Endothelial cell of umbilical vein (primary cell): ENCODE measurements at regions not wholly inside any gene's neighbourhood (a gene's known extent, or its start where the extent isn't known, plus 50 kb on each side); places are given as distances from the start of the nearest gene placed in this dataset.

Experiments used
- BruUV-seq: library from RNA; stranded (reverse); fragments of 400-500 nt; replicated peaks from 2 replicates; lab custom pipeline; 2021; lab: Mats Ljungman, UMichigan
- CTCF ChIA-PET: fragments of 300-600, 350-600 bp; sonication (Branson Sonifier 250); formaldehyde crosslinking; loops from one replicate; lab custom pipeline; 2021; ENCODE audit warnings: antibody characterized with exemption, inconsistent platforms; lab: Charles Lee
- POLR2A ChIA-PET: fragments of 300-600, 350-600 bp; sonication (Branson Sonifier 250); formaldehyde crosslinking; loops from one replicate; lab custom pipeline; 2021; ENCODE audit warnings: antibody characterized with exemption, inconsistent platforms; lab: Charles Lee
- DNase-seq: peaks from one replicate; pipeline ENCODE4 v3.0.0-alpha.2; 2011; ENCODE audit warnings: low read depth, low spot score
- FAIRE-seq: peaks from 2 replicates; lab custom pipeline; 2011; peaks lifted over from hg19 to GRCh38; lab: Jason Lieb, UNC
- H2AFZ ChIP-seq: 2 replicates; pipeline ENCODE4 v1.6.0; 2012; ENCODE audit warnings: low read depth, low read length, control low read depth, inconsistent platforms
- H3K27ac ChIP-seq: 2 replicates; pipeline ENCODE4 v1.5.1; 2011; ENCODE audit warnings: low read depth, mild to moderate bottlenecking, control low read depth, low read length, moderate library complexity; ENCODE audit not compliant: insufficient read depth
- H3K27me3 ChIP-seq, 2 experiments: 2 replicates each; pipeline versions ENCODE4 v1.6.0 to v1.6.1; 2011; ENCODE audit warnings: low read length in 2 of 2, mixed read lengths in 1 of 2; ENCODE audit not compliant: control insufficient read depth in 2 of 2, insufficient read depth in 2 of 2
- H3K36me3 ChIP-seq, 2 experiments: 2 replicates in 1 of 2; 3 replicates in 1 of 2; pipeline ENCODE4 v1.5.1; 2011; ENCODE audit warnings: low read length in 2 of 2, mild to moderate bottlenecking in 1 of 2, moderate library complexity in 1 of 2; ENCODE audit not compliant: control insufficient read depth in 2 of 2, insufficient read depth in 2 of 2; ENCODE audit errors: extremely low read depth in 1 of 2
- H3K4me1 ChIP-seq: 3 replicates; pipeline ENCODE4 v1.5.1; 2011; ENCODE audit warnings: mild to moderate bottlenecking, low read length; ENCODE audit not compliant: control insufficient read depth, insufficient read depth; ENCODE audit errors: extremely low read depth
- H3K4me2 ChIP-seq: 2 replicates; pipeline ENCODE4 v1.6.1; 2011; ENCODE audit warnings: low read length, control low read depth, mixed read lengths; ENCODE audit not compliant: insufficient read depth
- H3K4me3 ChIP-seq, 3 experiments: fragments of 200-600 bp in 1 of 3; sonication (generic), shearing (Covaris generic) in 1 of 3; replicated peaks in 1 of 3; 2 replicates each; pipeline ENCODE4 v1.5.1; 2011 to 2016; ENCODE audit warnings: control low read depth in 3 of 3, low read length in 3 of 3, mild to moderate bottlenecking in 2 of 3, inconsistent platforms in 1 of 3, low read depth in 1 of 3, moderate library complexity in 1 of 3; ENCODE audit not compliant: insufficient read depth in 1 of 3
- H3K79me2 ChIP-seq: 2 replicates; pipeline ENCODE4 v1.6.0; 2012; ENCODE audit warnings: low read length, inconsistent platforms; ENCODE audit not compliant: control insufficient read depth, insufficient read depth
- H3K9ac ChIP-seq: replicated peaks from 2 replicates; pipeline ENCODE3; 2011; ENCODE audit warnings: low read length, control low read depth; ENCODE audit not compliant: insufficient read depth; ENCODE audit errors: extremely low read depth
- H3K9me1 ChIP-seq: replicated peaks from 3 replicates; pipeline ENCODE4 v1.6.0; 2011; ENCODE audit warnings: mild to moderate bottlenecking, low read length; ENCODE audit not compliant: control insufficient read depth, insufficient read depth; ENCODE audit errors: extremely low read depth
- H3K9me3 ChIP-seq: replicated peaks from 2 replicates; pipeline ENCODE4 v1.5.1; 2012; ENCODE audit warnings: low read length, inconsistent platforms; ENCODE audit not compliant: control insufficient read depth, insufficient read depth
- H4K20me1 ChIP-seq: replicated peaks from 2 replicates; pipeline ENCODE3; 2011; ENCODE audit warnings: mild to moderate bottlenecking, low read length; ENCODE audit not compliant: control insufficient read depth, insufficient read depth; ENCODE audit errors: extremely low read depth
- CTCF ChIP-seq, 2 donors: IDR thresholded peaks; 1 replicate in 1 of 2; 2 replicates in 1 of 2; pipeline ENCODE4 v1.5.1; 2011; ENCODE audit warnings: low read length in 2 of 2, mild to moderate bottlenecking in 2 of 2, moderate library complexity in 2 of 2, control low read depth in 1 of 2, inconsistent platforms in 1 of 2, low read depth in 1 of 2; ENCODE audit not compliant: insufficient read depth in 1 of 2; ENCODE audit errors: extremely low read depth in 1 of 2
- EZH2 ChIP-seq: IDR thresholded peaks from 2 replicates; pipeline ENCODE4 v1.6.1; 2012; ENCODE audit warnings: borderline replicate concordance, low read depth, mild to moderate bottlenecking, moderate library complexity, low read length, inconsistent platforms; ENCODE audit not compliant: severe bottlenecking
- FOS ChIP-seq: IDR thresholded peaks from 2 replicates; pipeline ENCODE4 v1.6.1; 2011; ENCODE audit warnings: mild to moderate bottlenecking, low read length, moderate library complexity, borderline replicate concordance; ENCODE audit not compliant: insufficient read depth
- GATA2 ChIP-seq: IDR thresholded peaks from 2 replicates; pipeline ENCODE4 v1.7.0; 2011; ENCODE audit warnings: low read depth, mild to moderate bottlenecking, moderate library complexity, mixed read lengths, low read length; ENCODE audit not compliant: insufficient read length, insufficient read depth
- JUN ChIP-seq: IDR thresholded peaks from 2 replicates; pipeline ENCODE4 v1.6.1; 2011; ENCODE audit warnings: borderline replicate concordance, low read depth; ENCODE audit not compliant: insufficient read length, insufficient read depth
- MAX ChIP-seq: IDR thresholded peaks from 2 replicates; pipeline ENCODE4 v1.6.1; 2011; ENCODE audit not compliant: insufficient read depth, insufficient read length
- MYC ChIP-seq: IDR thresholded peaks from one replicate; pipeline ENCODE4 v1.6.1; 2011; ENCODE audit warnings: mild to moderate bottlenecking, low read depth, low read length
- POLR2A ChIP-seq: IDR thresholded peaks from 2 replicates; pipeline ENCODE4 v1.6.1; 2012; ENCODE audit warnings: low read depth, mild to moderate bottlenecking, control low read depth, low read length
- POLR2AphosphoS5 ChIP-seq: IDR thresholded peaks from 2 replicates; pipeline ENCODE4 v1.6.1; 2012; ENCODE audit warnings: low read depth, mild to moderate bottlenecking, control low read depth, low read length, moderate library complexity; ENCODE audit not compliant: insufficient read depth
- dilution Hi-C: fragments of 300-500 bp; cut with MboI; formaldehyde crosslinking; loops from one replicate; pipeline ENCODE4 v1.15.0; 2019; ENCODE audit warnings: low sequenced_read_pairs; ENCODE audit not compliant: extremely low pct_ligation_motif_present
- intact Hi-C: fragments of 100-400 bp; cut with micrococcal nuclease; formaldehyde crosslinking; loops from one replicate; pipeline ENCODE4 v1.10.0; 2022

GRCh38 chr1:74853756-74854155 lies 120.8 kb downstream of the TYW3 start:
- H4K20me1 ChIP-seq = no peaks in the 10 kb centered on the region
- H3K9me1 ChIP-seq = no peaks in the 10 kb centered on the region
- BruUV-seq = no TSS peak
- no peak for FAIRE-seq
- dilution Hi-C loops (no loop called here), intact Hi-C loops (no loop called here)
- H3K27ac ChIP-seq = no peak overlapping the region
- no peak overlapping the region for H3K9ac ChIP-seq
- TF ChIP-seq MAX (no peak), MYC (no peak), POLR2AphosphoS5 (no peak), FOS (no peak), EZH2 (no peak), CTCF (IDR thresholded peaks at IDR 0.05; ENCODE audit: extremely low read depth in 1 of 2, insufficient read depth in 1 of 2, low read depth in 1 of 2, low read length in 2 of 2) (no peak), POLR2A (no peak), JUN (no peak), GATA2 (no peak)
- no peak overlapping the region for H2AFZ ChIP-seq
- H3K4me3 ChIP-seq = no peak overlapping the region
- H3K27me3 ChIP-seq = no peaks in the 10 kb centered on the region
- CTCF ChIA-PET = no interaction called here
- no peaks in the 10 kb centered on the region for H3K36me3 ChIP-seq
- DNase-seq = no peak
- no peak overlapping the region for H3K4me2 ChIP-seq
- no peaks in the 10 kb centered on the region for H3K4me1 ChIP-seq
- H3K9me3 ChIP-seq = no peaks in the 10 kb centered on the region
- POLR2A ChIA-PET = no interaction called here
- H3K79me2 ChIP-seq = no peaks in the 10 kb centered on the region
